Subcutaneous abdominal adipose tissue (tissue), 5 donors: ENCODE measurements at regions not wholly inside any gene's neighbourhood (a gene's known extent, or its start where the extent isn't known, plus 50 kb on each side); places are given as distances from the start of the nearest gene placed in this dataset.
"Not testable (repeated sequence)": the region's sequence is repeated elsewhere in the genome, so short reads cannot be mapped to it uniquely, and the experiment has no call there.

Experiments
- H3K27ac ChIP-seq: one replicate; pipeline ENCODE4 v1.7.0; 2013; ENCODE audit warnings: low read depth, mild to moderate bottlenecking, inconsistent platforms, low read length, moderate library complexity
- H3K27me3 ChIP-seq, 5 donors: one replicate each; pipeline ENCODE4 v1.7.0; 2013; ENCODE audit warnings: low read length in 5 of 5, inconsistent platforms in 1 of 5; ENCODE audit not compliant: control insufficient read depth in 5 of 5, insufficient read depth in 4 of 5
- H3K36me3 ChIP-seq, 5 donors: one replicate each; pipeline ENCODE4 v1.7.0; 2013; ENCODE audit warnings: low read length in 5 of 5; ENCODE audit not compliant: control insufficient read depth in 5 of 5, insufficient read depth in 5 of 5
- H3K4me1 ChIP-seq, 5 donors: one replicate each; pipeline ENCODE4 v1.7.0; 2013; ENCODE audit warnings: low read length in 5 of 5, mild to moderate bottlenecking in 3 of 5, moderate library complexity in 1 of 5; ENCODE audit not compliant: control insufficient read depth in 5 of 5, insufficient read depth in 5 of 5
- H3K4me3 ChIP-seq, 5 donors: one replicate each; pipeline ENCODE4 v1.7.0; 2013; ENCODE audit warnings: low read length in 5 of 5, low read depth in 1 of 5
- H3K9ac ChIP-seq, 5 donors: one replicate each; pipeline ENCODE4 v1.7.0; 2013; ENCODE audit warnings: low read length in 5 of 5, mild to moderate bottlenecking in 4 of 5, moderate library complexity in 3 of 5
- H3K9me3 ChIP-seq, 5 donors: one replicate each; pipeline ENCODE4 v1.7.0; 2013; ENCODE audit warnings: low read length in 5 of 5; ENCODE audit not compliant: control insufficient read depth in 5 of 5
- donor health status: healthy.
- donor health status: healthy.
- donor health status: healthy.
- donor health status: healthy.
- donor health status: healthy.

GRCh38 chr11:67797726-67798521 is 123.5 kb upstream of the ALDH3B2 start:
- H3K9me3 ChIP-seq, H3K9ac ChIP-seq, H3K27ac ChIP-seq, H3K27me3 ChIP-seq, H3K36me3 ChIP-seq, H3K4me3 ChIP-seq, H3K4me1 ChIP-seq: not testable (repeated sequence)

GRCh38 chr11:67795746-67796145 is 121.3 kb upstream of the ALDH3B2 start:
- Histone ChIP-seq H3K4me3 (no peak overlapping the region), H3K27ac (no peak overlapping the region), H3K9me3 (no peaks in the 10 kb centered on the region), H3K36me3 (no peaks in the 10 kb centered on the region), H3K4me1 (peaks cover 0 to 4% (median 0%) of the 10 kb centered on the region in 5 donors), H3K9ac (no peak overlapping the region), H3K27me3 (peaks cover 0 to 2% (median 0%) of the 10 kb centered on the region in 5 donors)

- H3K36me3 ChIP-seq, H3K27me3 ChIP-seq, H3K9ac ChIP-seq, H3K9me3 ChIP-seq, H3K4me3 ChIP-seq, H3K4me1 ChIP-seq, H3K27ac ChIP-seq: not testable (repeated sequence)
Observed at GRCh38 chr11:67793750-67794149, 119.3 kb upstream of the ALDH3B2 start.

- not testable (repeated sequence) for H3K4me1 ChIP-seq, H3K4me3 ChIP-seq, H3K27me3 ChIP-seq, H3K9ac ChIP-seq, H3K9me3 ChIP-seq, H3K36me3 ChIP-seq, H3K27ac ChIP-seq
Observed at GRCh38 chr11:67792273-67792990, 118.0 kb upstream of the ALDH3B2 start.

GRCh38 chr11:67791598-67792170 is 117.3 kb upstream of the ALDH3B2 start:
- not testable (repeated sequence) for H3K27ac ChIP-seq, H3K9ac ChIP-seq, H3K27me3 ChIP-seq, H3K9me3 ChIP-seq, H3K36me3 ChIP-seq, H3K4me3 ChIP-seq, H3K4me1 ChIP-seq

GRCh38 chr11:67788341-67788695 is 113.9 kb upstream of the ALDH3B2 start:
- H3K4me3 ChIP-seq, H3K9ac ChIP-seq, H3K27ac ChIP-seq, H3K27me3 ChIP-seq, H3K9me3 ChIP-seq, H3K36me3 ChIP-seq, H3K4me1 ChIP-seq: not testable (repeated sequence)

GRCh38 chr11:67787681-67788340 is 113.4 kb upstream of the ALDH3B2 start:
- not testable (repeated sequence) for H3K9me3 ChIP-seq, H3K36me3 ChIP-seq, H3K27me3 ChIP-seq, H3K4me3 ChIP-seq, H3K9ac ChIP-seq, H3K27ac ChIP-seq, H3K4me1 ChIP-seq

- H3K9me3 ChIP-seq, H3K9ac ChIP-seq, H3K36me3 ChIP-seq, H3K4me1 ChIP-seq, H3K27me3 ChIP-seq, H3K4me3 ChIP-seq, H3K27ac ChIP-seq: not testable (repeated sequence)
Observed at GRCh38 chr11:67781967-67782366, 107.5 kb upstream of the ALDH3B2 start.

GRCh38 chr11:67781506-67781905 is 107.1 kb upstream of the ALDH3B2 start:
- H3K27ac ChIP-seq, H3K36me3 ChIP-seq, H3K27me3 ChIP-seq, H3K4me3 ChIP-seq, H3K9me3 ChIP-seq, H3K9ac ChIP-seq, H3K4me1 ChIP-seq: not testable (repeated sequence)

- H3K9me3 ChIP-seq: no peaks in the 10 kb centered on the region
- H3K27ac ChIP-seq: no peak overlapping the region
- no peaks in the 10 kb centered on the region for H3K36me3 ChIP-seq
- peaks cover 0 to under 1% (median 0%) of the 10 kb centered on the region in 5 donors for H3K4me1 ChIP-seq
- H3K27me3 ChIP-seq: peaks cover 0 to 3% (median 0%) of the 10 kb centered on the region in 5 donors
- H3K9ac ChIP-seq: no peak overlapping the region
- no peak overlapping the region for H3K4me3 ChIP-seq
Observed at GRCh38 chr11:67780056-67780455, 105.6 kb upstream of the ALDH3B2 start.
